ENCODE measurements at regions not wholly inside any gene's neighbourhood (a gene's known extent, or its start where the extent isn't known, plus 50 kb on each side); places are given as distances from the start of the nearest gene placed in this dataset.
"Not testable (repeated sequence)": the region's sequence is repeated elsewhere in the genome, so short reads cannot be mapped to it uniquely, and the experiment has no call there.

GRCh38 chr3:44132061-44132460 is 109.6 kb upstream of the TOPAZ1 start:
- no peak for DNase-seq (ENCODE audit: low read depth)

- DNase-seq (ENCODE audit: low read depth) = no peak
These were observed 109.1 kb upstream of the TOPAZ1 start for GRCh38 chr3:44132593-44132992.

- no peak for DNase-seq (ENCODE audit: low read depth)
These were observed 105.3 kb upstream of the TOPAZ1 start for GRCh38 chr3:44136421-44136820.

DNA sequence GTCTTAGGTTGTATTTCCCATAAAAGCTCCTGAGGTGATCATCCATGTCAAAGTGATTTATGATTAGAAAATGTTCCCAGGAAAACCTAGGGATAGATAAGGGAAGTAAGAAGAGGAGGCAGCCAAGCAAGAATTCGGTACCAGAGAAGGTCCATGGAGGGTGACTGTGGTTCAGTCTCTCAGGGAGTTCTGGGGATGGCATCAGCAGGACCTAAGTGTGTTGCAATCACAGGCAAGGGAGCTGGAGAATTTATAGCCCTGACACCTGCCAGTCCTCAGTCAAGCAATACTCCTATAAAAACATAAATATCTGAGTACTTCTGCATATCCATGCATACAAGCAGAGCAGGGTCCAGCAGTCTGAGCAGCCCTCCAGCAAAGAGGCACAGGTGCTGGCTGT is 95.6 kb upstream of the TOPAZ1 start:
- DNase-seq (ENCODE audit: low read depth) = no peak

GRCh38 chr3:44159696-44160300 is 81.9 kb upstream of the TOPAZ1 start:
- no peak for DNase-seq (ENCODE audit: low read depth)

DNA sequence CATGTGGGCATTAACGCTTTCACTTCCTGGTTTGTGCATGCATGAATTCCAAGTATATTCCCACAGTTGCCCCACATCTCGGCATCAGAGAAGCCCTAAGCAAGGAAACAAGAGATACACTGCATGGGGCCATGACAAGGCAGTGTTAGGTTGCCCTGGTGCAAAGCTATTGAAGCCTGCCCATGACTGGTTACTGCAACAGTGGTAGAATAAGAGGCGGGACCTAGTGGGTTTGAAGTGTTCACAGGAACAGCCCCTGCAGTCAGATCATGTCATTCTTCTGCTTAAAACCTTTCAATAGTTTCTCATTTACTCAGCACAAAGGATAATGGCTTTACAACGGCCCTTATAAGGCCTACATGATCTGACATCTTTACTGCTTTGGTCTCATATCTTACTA is 80.9 kb upstream of the TOPAZ1 start:
- DNase-seq (ENCODE audit: low read depth) = no peak

- no peak for DNase-seq (ENCODE audit: low read depth)
These were observed 69.8 kb upstream of the TOPAZ1 start for GRCh38 chr3:44171891-44172290.

GRCh38 chr3:44172701-44173100 is 69.0 kb upstream of the TOPAZ1 start:
- not testable (repeated sequence) for DNase-seq (ENCODE audit: low read depth)

- no peak for DNase-seq (ENCODE audit: low read depth)
These were observed 68.4 kb upstream of the TOPAZ1 start for GRCh38 chr3:44173263-44173662.

DNA sequence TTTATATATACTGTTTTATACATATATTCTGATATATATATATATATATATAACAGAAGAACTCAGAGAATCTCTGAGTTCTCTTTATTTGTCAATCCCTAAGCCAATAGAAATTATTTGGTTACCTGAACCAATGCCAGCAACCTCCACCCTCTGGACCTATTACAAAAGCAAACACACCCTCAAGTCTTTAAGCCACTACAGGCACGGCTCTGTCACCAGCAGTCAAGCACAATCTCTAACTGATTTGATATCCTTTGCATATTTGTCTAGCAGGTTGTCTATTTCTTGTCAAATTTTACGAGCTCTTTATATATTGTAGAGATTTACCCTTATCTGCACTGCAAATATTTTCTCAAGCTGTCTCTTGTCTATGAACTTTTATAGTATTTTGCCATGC is 66.6 kb upstream of the TOPAZ1 start:
- DNase-seq (ENCODE audit: low read depth) = no peak

DNA sequence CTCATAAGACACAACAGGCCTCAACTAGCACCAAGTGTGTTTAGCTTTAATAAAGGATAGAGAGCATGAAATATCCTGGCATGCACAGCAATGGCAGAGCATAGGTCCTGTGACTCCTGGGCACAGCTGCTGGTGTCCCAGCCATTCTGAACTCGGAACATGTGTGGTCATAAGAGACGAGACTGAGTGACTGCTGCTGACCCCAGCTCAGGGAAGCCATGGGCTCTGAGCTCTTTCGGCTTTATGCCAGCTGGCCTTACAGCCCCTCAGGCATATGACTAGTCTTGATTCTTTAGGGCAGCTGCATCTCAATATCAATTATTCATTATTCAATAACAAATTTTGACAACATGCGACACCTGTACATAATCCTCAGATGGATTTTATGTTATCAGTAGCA is 62.4 kb upstream of the TOPAZ1 start:
- DNase-seq (ENCODE audit: low read depth) = no peak

DNA sequence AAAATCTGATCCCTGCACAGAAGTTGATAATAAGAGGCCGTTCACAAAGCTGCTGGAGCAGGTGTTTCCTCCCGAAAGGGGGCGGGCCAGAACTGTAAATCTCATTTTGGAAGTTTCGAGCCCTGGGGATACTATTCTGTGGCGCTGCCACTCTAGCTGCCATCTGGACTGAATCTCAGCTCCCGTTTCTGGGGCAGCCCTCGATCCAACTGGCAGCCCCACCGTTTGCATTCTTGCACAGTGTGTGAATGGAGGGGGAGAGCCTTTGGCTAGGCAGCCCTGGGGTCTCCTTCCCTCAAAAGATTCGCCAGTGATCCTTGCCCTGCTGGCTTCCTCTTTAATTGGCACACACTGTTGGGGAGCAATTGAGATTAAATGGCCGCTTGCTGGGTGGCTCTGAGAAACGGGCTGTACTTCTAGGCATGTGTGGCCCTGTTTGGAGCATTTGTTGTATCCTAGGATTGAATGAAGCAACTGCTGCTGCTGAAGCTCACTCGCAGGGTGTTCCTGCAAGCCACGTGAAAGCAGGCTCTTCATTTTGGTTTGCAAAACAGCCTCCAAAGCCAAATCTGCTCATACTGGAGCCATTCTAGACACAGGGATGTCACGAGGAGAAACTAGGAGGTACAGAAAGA is 57.2 kb upstream of the TOPAZ1 start:
- DNase-seq (ENCODE audit: low read depth) = no peak

DNA sequence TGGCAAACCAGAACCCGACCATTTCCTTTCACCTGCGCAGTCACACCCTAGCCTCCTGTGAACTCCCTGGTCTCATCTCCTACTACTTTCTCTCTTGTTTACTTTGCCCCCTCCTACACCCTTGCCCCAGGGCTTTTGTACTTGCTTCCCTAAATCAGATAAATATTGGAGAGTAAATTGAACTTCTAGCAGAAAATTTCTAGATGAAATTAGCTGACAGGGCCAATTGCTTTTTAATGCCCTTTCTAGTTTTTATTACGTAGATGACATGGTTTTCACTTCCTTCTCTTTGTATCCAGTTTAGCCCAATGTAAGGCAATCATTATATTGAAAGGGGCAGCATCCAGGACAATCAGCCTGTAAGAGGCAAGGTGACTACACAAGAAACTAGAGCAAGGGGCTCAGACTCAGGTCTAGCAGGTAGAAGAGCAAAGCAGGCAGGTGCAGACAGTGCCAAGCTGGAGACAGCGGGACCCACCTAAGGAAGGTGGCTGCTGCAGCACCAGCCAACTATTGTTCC is 56.2 kb upstream of the TOPAZ1 start:
- no peak for DNase-seq (ENCODE audit: low read depth)

- DNase-seq (ENCODE audit: low read depth) = no peak
These were observed 55.5 kb upstream of the TOPAZ1 start for GRCh38 chr3:44186111-44186672.

- DNase-seq (ENCODE audit: low read depth) = no peak
These were observed 55.0 kb upstream of the TOPAZ1 start for GRCh38 chr3:44186712-44187111.
